ENCODE measurements at regions not wholly inside any gene's neighbourhood (a gene's known extent, or its start where the extent isn't known, plus 50 kb on each side); places are given as distances from the start of the nearest gene placed in this dataset.

GRCh38 chr18:25805323-25805722 is 285.1 kb downstream of the SS18 start:
- no peak for TF ChIP-seq CTCF (IDR thresholded peaks at IDR 0.05; ENCODE audit: borderline replicate concordance)
- Histone ChIP-seq H3K27me3 (ENCODE audit: low read depth) (no peaks in the 10 kb centered on the region), H3K4me3 (no peak overlapping the region), H3K4me1 (no peaks in the 10 kb centered on the region), H3K9me3 (replicated peaks) (no peaks in the 10 kb centered on the region), H3K27ac (replicated peaks) (no peak overlapping the region), H3K36me3 (no peaks in the 10 kb centered on the region)
- no peak for DNase-seq
- intact Hi-C loops (cut with micrococcal nuclease) = no loop called here

- H3K9me3 ChIP-seq (replicated peaks) = no peaks in the 10 kb centered on the region
- no peak for TF ChIP-seq CTCF (IDR thresholded peaks at IDR 0.05; ENCODE audit: borderline replicate concordance)
- DNase-seq = no peak
- no peaks in the 10 kb centered on the region for H3K36me3 ChIP-seq
- H3K4me1 ChIP-seq = no peaks in the 10 kb centered on the region
- H3K27me3 ChIP-seq (ENCODE audit: low read depth) = no peaks in the 10 kb centered on the region
- intact Hi-C loops (cut with micrococcal nuclease) = no loop called here
- no peak overlapping the region for H3K27ac ChIP-seq (replicated peaks)
- no peak overlapping the region for H3K4me3 ChIP-seq
These were observed 291.2 kb downstream of the SS18 start for GRCh38 chr18:25799231-25799630.

- Histone ChIP-seq H3K27me3 (ENCODE audit: low read depth) (no peaks in the 10 kb centered on the region), H3K9me3 (replicated peaks) (no peaks in the 10 kb centered on the region), H3K4me1 (no peaks in the 10 kb centered on the region), H3K36me3 (no peaks in the 10 kb centered on the region), H3K27ac (replicated peaks) (no peak overlapping the region), H3K4me3 (no peak overlapping the region)
- TF ChIP-seq CTCF (IDR thresholded peaks at IDR 0.05; ENCODE audit: borderline replicate concordance) = no peak
- no peak for DNase-seq
- intact Hi-C loops (cut with micrococcal nuclease) = no loop called here
These were observed 292.4 kb downstream of the SS18 start for GRCh38 chr18:25798046-25798445.

GRCh38 chr18:25795213-25795612 is 295.2 kb downstream of the SS18 start:
- Histone ChIP-seq H3K9me3 (replicated peaks) (no peaks in the 10 kb centered on the region), H3K27ac (replicated peaks) (no peak overlapping the region), H3K4me1 (no peaks in the 10 kb centered on the region), H3K4me3 (no peak overlapping the region), H3K36me3 (no peaks in the 10 kb centered on the region), H3K27me3 (ENCODE audit: low read depth) (no peaks in the 10 kb centered on the region)
- TF ChIP-seq CTCF (IDR thresholded peaks at IDR 0.05; ENCODE audit: borderline replicate concordance) = no peak
- no peak for DNase-seq
- intact Hi-C loops (cut with micrococcal nuclease) = no loop called here

- DNase-seq = no peak
- no peak overlapping the region for H3K4me3 ChIP-seq
- H3K27me3 ChIP-seq (ENCODE audit: low read depth) = no peaks in the 10 kb centered on the region
- H3K27ac ChIP-seq (replicated peaks) = no peak overlapping the region
- no peaks in the 10 kb centered on the region for H3K9me3 ChIP-seq (replicated peaks)
- TF ChIP-seq CTCF (IDR thresholded peaks at IDR 0.05; ENCODE audit: borderline replicate concordance) = no peak
- no peaks in the 10 kb centered on the region for H3K4me1 ChIP-seq
- no peaks in the 10 kb centered on the region for H3K36me3 ChIP-seq
- intact Hi-C loops (cut with micrococcal nuclease) = no loop called here
These were observed 303.1 kb downstream of the SS18 start for GRCh38 chr18:25787276-25787675.

- TF ChIP-seq CTCF (IDR thresholded peaks at IDR 0.05; ENCODE audit: borderline replicate concordance) = no peak
- Histone ChIP-seq H3K4me3 (no peak overlapping the region), H3K36me3 (no peaks in the 10 kb centered on the region), H3K27ac (replicated peaks) (no peak overlapping the region), H3K4me1 (no peaks in the 10 kb centered on the region), H3K9me3 (replicated peaks) (no peaks in the 10 kb centered on the region), H3K27me3 (ENCODE audit: low read depth) (no peaks in the 10 kb centered on the region)
- no peak for DNase-seq
- intact Hi-C loops (cut with micrococcal nuclease) = no loop called here
These were observed 303.7 kb downstream of the SS18 start for GRCh38 chr18:25786758-25787157.
